ENCODE measurements at regions not wholly inside any gene's neighbourhood (a gene's known extent, or its start where the extent isn't known, plus 50 kb on each side); places are given as distances from the start of the nearest gene placed in this dataset.

DNA sequence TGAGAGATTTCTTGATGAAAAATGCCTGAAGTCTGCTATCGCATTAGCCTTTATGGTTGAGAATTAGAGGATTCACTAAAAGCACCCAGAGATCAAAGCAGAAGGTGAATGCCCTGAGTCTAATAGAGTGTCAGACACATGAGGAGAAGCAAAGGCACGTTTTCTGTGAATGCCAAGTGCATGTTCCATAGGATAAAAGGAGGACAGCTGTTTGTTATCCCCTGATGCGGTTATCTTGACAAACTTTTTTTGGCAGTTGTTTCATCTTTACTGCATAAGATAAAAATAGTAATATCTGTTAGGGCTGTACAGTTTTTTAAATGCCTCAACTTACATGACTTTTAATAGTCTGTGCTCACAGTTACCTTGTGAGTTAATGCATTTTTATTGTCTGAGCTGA, 65.3 kb upstream of the CD96 start:
- no peak overlapping the region for H3K4me3 ChIP-seq (ENCODE audit: low read depth, low read length)
- TF ChIP-seq, protein P1, sequence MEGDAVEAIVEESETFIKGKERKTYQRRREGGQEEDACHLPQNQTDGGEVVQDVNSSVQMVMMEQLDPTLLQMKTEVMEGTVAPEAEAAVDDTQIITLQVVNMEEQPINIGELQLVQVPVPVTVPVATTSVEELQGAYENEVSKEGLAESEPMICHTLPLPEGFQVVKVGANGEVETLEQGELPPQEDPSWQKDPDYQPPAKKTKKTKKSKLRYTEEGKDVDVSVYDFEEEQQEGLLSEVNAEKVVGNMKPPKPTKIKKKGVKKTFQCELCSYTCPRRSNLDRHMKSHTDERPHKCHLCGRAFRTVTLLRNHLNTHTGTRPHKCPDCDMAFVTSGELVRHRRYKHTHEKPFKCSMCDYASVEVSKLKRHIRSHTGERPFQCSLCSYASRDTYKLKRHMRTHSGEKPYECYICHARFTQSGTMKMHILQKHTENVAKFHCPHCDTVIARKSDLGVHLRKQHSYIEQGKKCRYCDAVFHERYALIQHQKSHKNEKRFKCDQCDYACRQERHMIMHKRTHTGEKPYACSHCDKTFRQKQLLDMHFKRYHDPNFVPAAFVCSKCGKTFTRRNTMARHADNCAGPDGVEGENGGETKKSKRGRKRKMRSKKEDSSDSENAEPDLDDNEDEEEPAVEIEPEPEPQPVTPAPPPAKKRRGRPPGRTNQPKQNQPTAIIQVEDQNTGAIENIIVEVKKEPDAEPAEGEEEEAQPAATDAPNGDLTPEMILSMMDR (IDR thresholded peaks at IDR 0.05; ENCODE audit: control insufficient read depth, extremely low read depth, insufficient read depth), result no peak
- DNase-seq (ENCODE audit: low read depth), result no peak

DNA sequence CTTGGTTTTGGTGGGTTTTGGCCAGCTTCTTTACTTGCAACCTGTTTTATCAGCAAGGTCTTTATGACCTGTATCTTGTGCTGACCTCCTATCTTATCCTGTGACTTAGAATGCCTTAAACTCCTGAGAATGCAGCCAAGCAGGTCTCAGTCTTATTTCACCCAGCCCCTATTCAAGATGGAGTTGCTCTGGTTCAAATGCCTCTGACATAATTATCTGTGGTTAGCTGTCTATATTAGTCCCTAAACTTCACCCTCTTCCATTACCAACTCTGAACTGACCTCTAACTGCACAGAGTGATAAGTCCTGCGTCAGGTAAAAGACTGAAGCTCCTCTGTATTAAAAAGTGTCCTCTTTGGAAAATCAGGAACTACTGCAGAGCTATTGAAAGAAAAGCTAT, 61.9 kb upstream of the CD96 start:
- H3K4me3 ChIP-seq (ENCODE audit: low read depth, low read length), result no peak overlapping the region
- DNase-seq (ENCODE audit: low read depth), result no peak
- TF ChIP-seq, protein P1 (IDR thresholded peaks at IDR 0.05; ENCODE audit: control insufficient read depth, extremely low read depth, insufficient read depth), result no peak

DNA sequence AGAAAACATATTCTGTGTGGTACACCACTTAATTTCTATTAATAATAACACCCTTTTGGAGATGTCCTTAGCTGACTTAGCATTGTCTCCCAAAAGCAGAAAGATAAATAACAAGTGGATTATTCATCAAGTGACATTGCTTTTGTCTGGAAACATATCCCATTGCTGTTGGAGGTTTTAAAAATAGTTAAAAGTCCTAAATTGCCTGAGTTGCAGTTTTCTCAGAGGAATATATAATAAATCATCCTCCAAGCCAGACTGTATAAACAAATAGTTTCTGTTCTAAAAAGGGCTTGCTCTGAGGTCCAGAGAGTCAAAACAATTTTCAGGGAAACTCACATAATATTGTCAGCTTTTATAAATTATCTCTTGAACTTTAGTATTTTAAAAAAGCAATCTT, 60.4 kb upstream of the CD96 start:
- H3K4me3 ChIP-seq (ENCODE audit: low read depth, low read length), result no peak overlapping the region
- DNase-seq (ENCODE audit: low read depth), result no peak
- TF ChIP-seq, protein P1 (IDR thresholded peaks at IDR 0.05; ENCODE audit: control insufficient read depth, extremely low read depth, insufficient read depth), result no peak

DNA sequence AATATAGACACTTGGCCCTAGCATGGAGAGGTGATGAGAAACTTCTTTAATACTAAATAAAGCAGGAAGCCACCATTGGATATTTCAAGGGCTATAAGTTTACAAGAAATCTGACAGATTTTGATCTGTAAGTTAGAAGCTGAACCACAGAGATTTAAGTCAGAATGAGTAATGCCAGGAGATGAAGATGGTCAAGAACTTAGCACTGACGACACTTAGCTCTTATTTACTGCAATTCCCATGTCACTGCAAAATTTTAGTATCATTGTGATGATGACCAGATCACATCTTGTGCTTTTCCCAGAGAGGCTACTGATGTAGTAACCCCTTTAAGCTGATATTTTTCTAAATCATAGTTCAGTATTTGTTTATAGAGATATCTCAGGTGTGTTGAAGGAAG, 59.4 kb upstream of the CD96 start:
- TF ChIP-seq, protein P1 (IDR thresholded peaks at IDR 0.05; ENCODE audit: control insufficient read depth, extremely low read depth, insufficient read depth), result no peak
- no peak overlapping the region for H3K4me3 ChIP-seq (ENCODE audit: low read depth, low read length)
- no peak for DNase-seq (ENCODE audit: low read depth)

DNA sequence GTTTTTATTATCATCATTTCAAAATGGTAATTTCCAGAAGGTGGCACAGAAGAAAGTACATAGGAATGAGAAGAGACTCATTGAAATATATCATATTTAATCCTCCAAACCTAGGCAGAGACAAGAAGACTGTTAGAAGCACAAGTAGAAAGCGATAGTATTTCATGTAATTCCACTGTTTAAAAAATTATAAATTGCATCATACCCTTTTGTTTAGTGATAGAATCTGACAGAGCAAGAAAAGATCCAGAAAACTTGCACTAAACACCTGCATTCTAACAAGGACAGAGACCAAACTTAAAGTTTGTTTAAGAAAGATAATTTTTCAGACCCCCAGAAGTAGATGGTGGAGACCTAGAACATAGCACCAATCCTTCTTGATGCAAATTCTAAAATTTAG, 56.9 kb upstream of the CD96 start:
- DNase-seq (ENCODE audit: low read depth), result no peak
- TF ChIP-seq, protein P1 (IDR thresholded peaks at IDR 0.05; ENCODE audit: control insufficient read depth, extremely low read depth, insufficient read depth), result no peak
- no peak overlapping the region for H3K4me3 ChIP-seq (ENCODE audit: low read depth, low read length)

All from LNCaP clone FGC (cell line).